H1 (cell line): ENCODE measurements at regions not wholly inside any gene's neighbourhood (a gene's known extent, or its start where the extent isn't known, plus 50 kb on each side); places are given as distances from the start of the nearest gene placed in this dataset.

Experiments
- CTCF ChIA-PET: fragments of 300-600 bp; sonication (Branson Sonifier 250); formaldehyde crosslinking; loops from one replicate; lab custom pipeline; 2021; ENCODE audit not compliant: partially characterized antibody; lab: Charles Lee
- POLR2A ChIA-PET: fragments of 300-600 bp; sonication (Branson Sonifier 250); formaldehyde crosslinking; loops from one replicate; lab custom pipeline; 2021; ENCODE audit warnings: inconsistent platforms; ENCODE audit not compliant: partially characterized antibody; lab: Charles Lee
- DNase-seq, 2 experiments: peaks; one replicate each; pipeline versions ENCODE4 v3.0.0 to v3.0.0-alpha.2; 2010 to 2022; ENCODE audit warnings: low spot score in 2 of 2, low read depth in 1 of 2, mixed read lengths in 1 of 2
- FAIRE-seq: peaks from 2 replicates; lab custom pipeline; 2011; peaks lifted over from hg19 to GRCh38; lab: Jason Lieb, UNC
- H2AFZ ChIP-seq: 2 replicates; pipeline ENCODE4 v1.8.1; 2012; ENCODE audit warnings: low read length, inconsistent platforms
- H2AK5ac ChIP-seq: 2 replicates; pipeline ENCODE4 v1.6.1; 2013; ENCODE audit warnings: low read depth, low read length
- H2BK120ac ChIP-seq: replicated peaks from 2 replicates; pipeline ENCODE3; 2013; ENCODE audit warnings: low read depth, low read length, inconsistent platforms
- H2BK12ac ChIP-seq: 2 replicates; pipeline ENCODE4 v1.6.1; 2013; ENCODE audit warnings: low read depth, low read length
- H2BK15ac ChIP-seq: 2 replicates; pipeline ENCODE4 v1.6.1; 2013; ENCODE audit warnings: low read length
- H2BK20ac ChIP-seq: 2 replicates; pipeline ENCODE4 v1.6.1; 2013; ENCODE audit warnings: low read length
- H2BK5ac ChIP-seq: 2 replicates; pipeline ENCODE4 v1.6.1; 2013; ENCODE audit warnings: low read depth, low read length
- H3K14ac ChIP-seq: 2 replicates; pipeline ENCODE4 v1.6.1; 2013; ENCODE audit warnings: inconsistent platforms; ENCODE audit not compliant: insufficient read length
- H3K18ac ChIP-seq: 2 replicates; pipeline ENCODE4 v1.6.1; 2013; ENCODE audit warnings: low read length; ENCODE audit errors: extremely low read depth
- H3K23ac ChIP-seq: 2 replicates; pipeline ENCODE4 v1.6.1; 2013; ENCODE audit warnings: inconsistent platforms; ENCODE audit not compliant: insufficient read length
- H3K23me2 ChIP-seq: 2 replicates; pipeline ENCODE4 v1.6.1; 2013; ENCODE audit warnings: low read depth, low read length
- H3K27ac ChIP-seq: 2 replicates; pipeline ENCODE4 v1.6.1; 2011; ENCODE audit warnings: low read depth, low read length, inconsistent platforms
- H3K27me3 ChIP-seq, 4 experiments: replicated peaks in 1 of 4; 1 replicate in 1 of 4; 2 replicates in 3 of 4; pipeline versions ENCODE4 v1.6.1 to v1.8.1; 2011 to 2013; ENCODE audit warnings: low read length in 3 of 4, mild to moderate bottlenecking in 3 of 4, inconsistent platforms in 2 of 4, mixed read lengths in 2 of 4, moderate library complexity in 1 of 4; ENCODE audit not compliant: control insufficient read depth in 3 of 4, insufficient read depth in 3 of 4; ENCODE audit errors: extremely low read depth in 1 of 4
- H3K36me3 ChIP-seq, 4 experiments: 2 replicates each; pipeline versions ENCODE4 v1.6.1 to v1.8.1; 2011 to 2013; ENCODE audit warnings: mild to moderate bottlenecking in 4 of 4, low read length in 3 of 4, moderate library complexity in 2 of 4, control low read depth in 1 of 4, inconsistent platforms in 1 of 4; ENCODE audit not compliant: insufficient read depth in 4 of 4, control insufficient read depth in 2 of 4
- H3K4ac ChIP-seq: replicated peaks from 2 replicates; pipeline ENCODE3; 2013; ENCODE audit warnings: low read length, low read depth, mixed read lengths, inconsistent platforms; ENCODE audit not compliant: insufficient read length
- H3K4me1 ChIP-seq, 4 experiments: replicated peaks in 1 of 4; 1 replicate in 1 of 4; 2 replicates in 3 of 4; pipeline versions ENCODE4 v1.6.1 to v1.8.1; 2011 to 2013; ENCODE audit warnings: low read length in 3 of 4, inconsistent platforms in 2 of 4, mixed read lengths in 1 of 4; ENCODE audit not compliant: insufficient read depth in 4 of 4, control insufficient read depth in 3 of 4
- H3K4me2 ChIP-seq, 2 experiments: 2 replicates each; pipeline versions ENCODE4 v1.6.1 to v1.8.1; 2011 to 2013; ENCODE audit warnings: low read depth in 2 of 2, low read length in 2 of 2, control low read depth in 1 of 2, inconsistent platforms in 1 of 2, mild to moderate bottlenecking in 1 of 2; ENCODE audit not compliant: insufficient read depth in 1 of 2
- H3K4me3 ChIP-seq, 4 experiments: fragments of 200-600, 300-600 bp in 1 of 4; sonication (generic), shearing (Covaris generic), sonication (Bioruptor Twin) in 1 of 4; 2 replicates each; pipeline versions ENCODE4 v1.5.1 to v1.8.1; 2011 to 2016; ENCODE audit warnings: low read length in 4 of 4, low read depth in 3 of 4, control low read depth in 2 of 4, inconsistent platforms in 2 of 4, mild to moderate bottlenecking in 2 of 4, mixed read lengths in 1 of 4, moderate library complexity in 1 of 4; ENCODE audit not compliant: insufficient read depth in 2 of 4; ENCODE audit errors: extremely low read depth in 1 of 4
- H3K56ac ChIP-seq: replicated peaks from 2 replicates; pipeline ENCODE3; 2013; ENCODE audit warnings: low read depth, mild to moderate bottlenecking, mixed read lengths, low read length, inconsistent platforms; ENCODE audit not compliant: insufficient read length
- H3K79me1 ChIP-seq: 2 replicates; pipeline ENCODE4 v1.6.1; 2013; ENCODE audit warnings: low read depth, low read length, control low read depth
- H3K79me2 ChIP-seq, 2 experiments: 2 replicates each; pipeline versions ENCODE4 v1.6.1 to v1.8.1; 2012 to 2013; ENCODE audit warnings: low read length in 2 of 2, mild to moderate bottlenecking in 2 of 2, inconsistent platforms in 1 of 2; ENCODE audit not compliant: insufficient read depth in 2 of 2, control insufficient read depth in 1 of 2
- H3K9ac ChIP-seq, 4 experiments: replicated peaks in 1 of 4; 1 replicate in 1 of 4; 2 replicates in 3 of 4; pipeline versions ENCODE4 v1.6.1 to v1.8.1; 2011 to 2013; ENCODE audit warnings: low read depth in 3 of 4, low read length in 3 of 4, control low read depth in 2 of 4, mild to moderate bottlenecking in 2 of 4, moderate library complexity in 2 of 4, inconsistent platforms in 1 of 4; ENCODE audit errors: extremely low read depth in 1 of 4
- H3K9me3 ChIP-seq, 2 experiments: 2 replicates each; pipeline versions ENCODE4 v1.6.1 to v1.8.1; 2012 to 2013; ENCODE audit warnings: mild to moderate bottlenecking in 2 of 2, moderate library complexity in 2 of 2, control low read depth in 1 of 2, inconsistent platforms in 1 of 2, low read depth in 1 of 2, low read length in 1 of 2, mixed read lengths in 1 of 2; ENCODE audit not compliant: insufficient read depth in 2 of 2
- H4K20me1 ChIP-seq, 2 experiments: replicated peaks in 1 of 2; 2 replicates each; pipeline versions ENCODE3 to v1.8.1; 2011 to 2013; ENCODE audit warnings: inconsistent platforms in 2 of 2, low read length in 2 of 2, mild to moderate bottlenecking in 1 of 2; ENCODE audit not compliant: insufficient read depth in 2 of 2, control insufficient read depth in 1 of 2
- H4K5ac ChIP-seq: 2 replicates; pipeline ENCODE4 v1.6.1; 2013; ENCODE audit warnings: low read length, low read depth, mixed read lengths, inconsistent platforms; ENCODE audit not compliant: insufficient read length
- H4K8ac ChIP-seq: 2 replicates; pipeline ENCODE4 v1.8.0; 2013; ENCODE audit warnings: mild to moderate bottlenecking, moderate library complexity, low read length, inconsistent platforms; ENCODE audit not compliant: insufficient read depth; ENCODE audit errors: extremely low read depth
- H4K91ac ChIP-seq: replicated peaks from 2 replicates; pipeline ENCODE3; 2013; ENCODE audit warnings: low read length, mixed read lengths, inconsistent platforms; ENCODE audit not compliant: insufficient read length
- CEBPB ChIP-seq: IDR thresholded peaks from 2 replicates; pipeline ENCODE4 v1.6.1; 2012; ENCODE audit warnings: low read depth, low read length
- EGR1 ChIP-seq: IDR thresholded peaks from 2 replicates; pipeline ENCODE4 v1.6.1; 2011; ENCODE audit warnings: low read depth, low read length, borderline replicate concordance
- FOSL1 ChIP-seq: IDR thresholded peaks from 2 replicates; pipeline ENCODE4 v1.6.1; 2011; ENCODE audit warnings: mild to moderate bottlenecking, low read depth, low read length, moderate library complexity; ENCODE audit not compliant: insufficient read depth
- GTF2F1 ChIP-seq: IDR thresholded peaks from 2 replicates; pipeline ENCODE4 v1.6.1; 2012; ENCODE audit warnings: low read depth, low read length, improper control_type of control experiment, borderline replicate concordance
- NANOG ChIP-seq: IDR thresholded peaks from 2 replicates; pipeline ENCODE4 v1.6.1; 2011; ENCODE audit warnings: low read length, low read depth, mild to moderate bottlenecking, inconsistent platforms; ENCODE audit not compliant: insufficient read depth, poor library complexity, severe bottlenecking
- POLR2A ChIP-seq, 2 experiments: IDR thresholded peaks; 1 replicate in 1 of 2; 2 replicates in 1 of 2; pipeline ENCODE4 v1.6.1; 2011; ENCODE audit warnings: low read depth in 2 of 2, low read length in 2 of 2, mild to moderate bottlenecking in 2 of 2; ENCODE audit errors: control extremely low read depth in 1 of 2
- RBBP5 ChIP-seq: IDR thresholded peaks from 2 replicates; pipeline ENCODE4 v1.7.1; 2012; ENCODE audit warnings: low read depth, mild to moderate bottlenecking, inconsistent platforms, low read length, moderate library complexity, borderline replicate concordance
- RNF2 ChIP-seq: fragments of 200-900, 300-1000 bp; sonication (generic); IDR thresholded peaks from 2 replicates; pipeline ENCODE4 v1.7.1; 2016; ENCODE audit warnings: borderline replicate concordance, low read depth, mild to moderate bottlenecking, antibody characterized with exemption, low read length; ENCODE audit not compliant: poor library complexity, severe bottlenecking; ENCODE audit errors: missing control alignments
- SIN3A ChIP-seq, 2 experiments: IDR thresholded peaks in 1 of 2; conservative IDR thresholded peaks in 1 of 2; 2 replicates each; pipeline ENCODE4 v1.6.1; 2011 to 2012; ENCODE audit warnings: low read length in 2 of 2, improper control_type of control experiment in 1 of 2, low read depth in 1 of 2, mild to moderate bottlenecking in 1 of 2
- SRF ChIP-seq: IDR thresholded peaks from 2 replicates; pipeline ENCODE4 v1.6.1; 2011; ENCODE audit warnings: mild to moderate bottlenecking, low read depth, low read length, moderate library complexity
- TEAD4 ChIP-seq: IDR thresholded peaks from 2 replicates; pipeline ENCODE4 v1.6.1; 2012; ENCODE audit warnings: low read depth, low read length, inconsistent platforms, mixed read lengths
- YY1 ChIP-seq: IDR thresholded peaks from 2 replicates; pipeline ENCODE4 v1.6.1; 2011; ENCODE audit warnings: low read depth, mild to moderate bottlenecking, low read length
- WGBS, 2 experiments: shearing (Covaris generic) in 1 of 2; methylation state at CpG; one replicate each; pipeline versions ENCODE4 v1.1.6 to v1.1.7; 2013 to 2015; ENCODE audit warnings: low lambda C conversion rate in 2 of 2, mixed read lengths in 2 of 2, inconsistent platforms in 1 of 2, low coverage in 1 of 2, missing lambda C conversion rate in 1 of 2; ENCODE audit not compliant: insufficient replicate concordance in 2 of 2, insufficient coverage in 1 of 2, insufficient read length in 1 of 2; ENCODE audit errors: extremely low coverage in 1 of 2, missing lambda C conversion rate in 1 of 2; 5-methylcytosine and 5-hydroxymethylcytosine counted together
- TF ChIP-seq, protein P1 (sequence below): IDR thresholded peaks from 2 replicates; pipeline ENCODE4 v1.6.1; 2012; ENCODE audit warnings: low read length, inconsistent platforms

DNA sequence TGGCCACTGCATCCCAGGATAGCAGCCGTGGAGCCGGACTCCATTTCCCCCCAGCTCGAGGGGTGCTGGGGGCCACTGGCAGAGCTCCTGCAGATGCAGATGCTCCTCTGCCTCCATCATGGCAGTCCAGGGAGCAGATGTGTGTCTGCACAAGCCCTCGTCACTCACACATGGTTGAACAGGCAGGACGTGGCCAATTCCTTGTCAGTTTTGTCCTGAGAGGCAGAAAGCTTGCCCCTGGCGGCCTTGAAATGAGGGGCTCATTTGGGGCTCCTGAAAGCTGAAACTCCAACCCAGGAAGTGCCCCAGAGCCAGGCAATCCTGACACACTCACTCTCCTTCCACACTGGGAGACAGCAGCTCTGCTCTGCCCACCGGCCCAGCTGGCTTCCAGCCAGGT lies 100.9 kb upstream of the C14orf180 start:
- no peak overlapping the region for H3K27ac ChIP-seq
- no peak for FAIRE-seq
- H3K9me3 ChIP-seq = peaks cover 15 to 16% of the 10 kb centered on the region in 2 experiments
- no peak overlapping the region for H3K56ac ChIP-seq
- no peak for DNase-seq
- H3K23ac ChIP-seq = no peak overlapping the region
- no peak overlapping the region for H2BK20ac ChIP-seq
- peaks cover 0 to 2% (median 0%) of the 10 kb centered on the region in 4 experiments; a peak in 2 of 7 replicates for H3K4me1 ChIP-seq
- no peaks in the 10 kb centered on the region for H3K23me2 ChIP-seq
- H4K8ac ChIP-seq = no peak overlapping the region
- no peak overlapping the region for H3K9ac ChIP-seq
- H3K18ac ChIP-seq = no peak overlapping the region
- H3K14ac ChIP-seq = no peak overlapping the region
- no peak overlapping the region for H2BK5ac ChIP-seq
- no peaks in the 10 kb centered on the region; a peak in 1 of 7 replicates for H3K27me3 ChIP-seq
- no peak overlapping the region for H2AFZ ChIP-seq
- no peaks in the 10 kb centered on the region for H4K20me1 ChIP-seq
- no peak overlapping the region for H3K4me3 ChIP-seq
- no peak overlapping the region for H3K4me2 ChIP-seq
- H4K5ac ChIP-seq = no peak overlapping the region
- H3K36me3 ChIP-seq = no peaks in the 10 kb centered on the region; a peak in 1 of 8 replicates
- CTCF ChIA-PET = interaction anchor here (1.4 kb wide), 1 partner anchor 9 kb away, joined by 3 read pairs; no protein-coding TSS in a partner anchor
- H2BK12ac ChIP-seq = no peak overlapping the region
- no peak overlapping the region for H2BK120ac ChIP-seq
- POLR2A ChIA-PET = no interaction called here
- no peak overlapping the region for H3K4ac ChIP-seq
- H3K79me1 ChIP-seq = no peaks in the 10 kb centered on the region
- no peak overlapping the region for H4K91ac ChIP-seq
- WGBS, 2 experiments = 90% methylated on average over 7 of the region's 7 CpGs; no CpG with 5 or more reads in 1 of the 2 experiments
- H3K79me2 ChIP-seq = no peaks in the 10 kb centered on the region
- no peak overlapping the region for H2BK15ac ChIP-seq
- no peak overlapping the region for H2AK5ac ChIP-seq
- TF ChIP-seq CEBPB = no peak
- no peak for TF ChIP-seq GTF2F1
- no peak for TF ChIP-seq RNF2
- TF ChIP-seq YY1 = no peak
- TF ChIP-seq TEAD4 = no peak
- no peak for TF ChIP-seq SRF
- no peak for TF ChIP-seq SIN3A (conservative IDR thresholded peaks at IDR 0.05 in 1 of 2, IDR thresholded peaks at IDR 0.05 in 1 of 2; ENCODE audit: low read depth in 1 of 2, low read length in 2 of 2)
- TF ChIP-seq FOSL1 = no peak
- no peak for TF ChIP-seq RBBP5
- TF ChIP-seq, protein P1, sequence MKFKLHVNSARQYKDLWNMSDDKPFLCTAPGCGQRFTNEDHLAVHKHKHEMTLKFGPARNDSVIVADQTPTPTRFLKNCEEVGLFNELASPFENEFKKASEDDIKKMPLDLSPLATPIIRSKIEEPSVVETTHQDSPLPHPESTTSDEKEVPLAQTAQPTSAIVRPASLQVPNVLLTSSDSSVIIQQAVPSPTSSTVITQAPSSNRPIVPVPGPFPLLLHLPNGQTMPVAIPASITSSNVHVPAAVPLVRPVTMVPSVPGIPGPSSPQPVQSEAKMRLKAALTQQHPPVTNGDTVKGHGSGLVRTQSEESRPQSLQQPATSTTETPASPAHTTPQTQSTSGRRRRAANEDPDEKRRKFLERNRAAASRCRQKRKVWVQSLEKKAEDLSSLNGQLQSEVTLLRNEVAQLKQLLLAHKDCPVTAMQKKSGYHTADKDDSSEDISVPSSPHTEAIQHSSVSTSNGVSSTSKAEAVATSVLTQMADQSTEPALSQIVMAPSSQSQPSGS = no peak
- no peak for TF ChIP-seq POLR2A (IDR thresholded peaks at IDR 0.05; ENCODE audit: control extremely low read depth in 1 of 2, low read depth in 2 of 2, low read length in 2 of 2)
- no peak for TF ChIP-seq NANOG
- no peak for TF ChIP-seq EGR1
